Ecto neural progenitor cell (in vitro differentiated cells): ENCODE measurements at regions not wholly inside any gene's neighbourhood (a gene's known extent, or its start where the extent isn't known, plus 50 kb on each side); places are given as distances from the start of the nearest gene placed in this dataset.
A peak's percentile ranks its signal among the peaks of the same experiment; 100 is the strongest.

Experiments
- DNase-seq: peaks from one replicate; pipeline ENCODE4 v3.0.0-alpha.2; 2018; ENCODE audit warnings: low spot score

- DNase-seq: peak; percentile 39
Observed at GRCh38 chr20:63086421-63087235, 79.9 kb upstream of the BHLHE23 start.

GRCh38 chr20:63085151-63085861, 78.5 kb upstream of the BHLHE23 start:
- no peak for DNase-seq

DNA sequence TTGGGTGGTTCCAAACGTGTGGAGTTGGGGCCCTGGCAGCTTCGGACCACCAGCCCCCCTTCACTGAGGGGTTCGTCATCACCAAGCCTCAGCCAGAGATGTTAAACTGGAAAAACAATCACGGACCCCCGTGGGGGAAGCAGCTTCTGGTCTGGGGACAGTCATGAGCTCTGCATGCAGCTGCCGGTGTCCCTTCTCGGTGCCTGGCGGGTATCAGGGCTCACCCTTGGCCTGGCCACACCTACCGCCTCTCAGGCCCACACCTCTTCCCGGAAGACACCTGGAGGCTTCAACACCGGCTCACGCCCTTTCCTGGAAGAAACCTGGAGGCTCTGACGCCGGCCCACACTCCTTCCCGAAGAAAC, 77.8 kb upstream of the BHLHE23 start:
- DNase-seq: no peak

DNA sequence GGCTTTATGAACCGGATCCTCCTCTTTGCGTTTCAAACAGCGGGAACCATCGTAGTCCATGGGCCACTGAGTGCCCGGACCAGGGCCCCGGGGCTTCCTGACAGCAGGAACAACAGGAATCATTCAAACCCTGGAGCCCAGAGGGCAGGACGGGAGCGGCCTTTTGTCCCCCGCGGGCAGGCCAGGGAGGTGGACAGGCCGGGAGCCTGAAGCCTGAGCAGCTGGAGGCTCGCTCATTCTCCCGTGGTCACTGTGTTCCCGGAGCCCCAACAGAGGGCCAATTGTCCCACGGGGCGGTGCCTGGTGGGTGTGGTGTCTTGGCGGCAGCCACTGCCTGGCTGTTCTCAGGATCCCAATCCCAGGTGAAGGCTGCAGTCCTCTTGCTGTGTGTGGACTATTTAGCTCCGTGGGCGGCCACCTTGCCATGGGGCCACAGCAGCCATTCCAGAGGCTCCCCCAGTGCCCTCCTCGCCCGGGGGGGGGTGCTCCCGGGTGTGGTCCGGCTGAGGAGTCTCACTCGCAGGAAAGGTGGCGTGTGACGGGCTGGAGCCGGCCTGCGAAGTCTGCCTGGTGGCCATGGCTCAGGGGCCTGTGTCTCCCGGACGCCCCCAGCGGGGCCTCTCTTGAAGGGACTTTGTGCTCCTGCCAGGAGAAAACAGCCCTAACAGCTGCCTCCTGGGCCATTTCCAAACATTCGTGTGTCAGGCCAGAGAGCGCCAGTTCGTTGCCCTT, 77.2 kb upstream of the BHLHE23 start:
- no peak for DNase-seq

GRCh38 chr20:63082939-63083735, 76.4 kb upstream of the BHLHE23 start:
- no peak for DNase-seq

- peak; percentile 86 for DNase-seq
Observed at GRCh38 chr20:63082308-63082938, 75.7 kb upstream of the BHLHE23 start.

DNA sequence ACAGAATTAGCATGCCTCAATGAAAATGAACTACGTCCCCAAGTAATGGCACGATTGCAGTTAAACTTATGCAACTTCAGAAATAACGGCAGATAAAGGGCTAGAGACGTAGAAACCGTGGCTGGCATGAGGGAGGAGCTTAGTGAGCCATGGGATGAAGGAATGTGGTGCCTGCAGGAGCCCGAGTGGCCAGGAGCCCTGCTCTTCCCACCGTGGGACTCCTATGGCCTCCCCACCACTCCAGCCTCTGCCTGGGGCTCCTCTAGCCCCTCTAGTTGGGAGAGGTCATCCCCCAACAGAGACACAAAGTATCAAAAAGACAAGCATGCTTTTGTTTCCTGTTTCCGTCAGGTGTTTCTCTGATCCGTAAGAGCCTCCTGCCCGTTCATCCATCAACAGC, 75.1 kb upstream of the BHLHE23 start:
- DNase-seq: no peak

DNA sequence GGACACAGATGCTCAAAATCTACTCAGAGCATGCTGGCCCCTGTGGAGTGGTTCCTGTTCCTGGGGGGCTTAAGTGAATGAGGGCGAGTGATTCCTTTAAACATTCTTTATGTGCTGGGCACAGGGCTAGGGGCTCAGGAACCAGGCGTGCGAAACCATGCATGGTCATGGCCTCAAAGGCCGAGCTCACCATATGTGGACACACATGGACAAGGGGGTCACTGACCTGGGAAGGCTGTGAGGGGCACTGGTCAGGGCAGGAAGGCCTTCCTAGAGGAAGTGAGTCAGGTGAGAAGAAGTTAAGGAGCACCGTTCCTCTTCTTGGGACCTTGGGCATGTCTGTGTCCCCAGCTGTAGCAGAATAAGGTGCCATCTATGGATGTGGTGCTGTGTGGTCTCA, 74.6 kb upstream of the BHLHE23 start:
- DNase-seq: no peak

- no peak for DNase-seq
Observed at GRCh38 chr20:63080811-63081210, 74.0 kb upstream of the BHLHE23 start.

DNA sequence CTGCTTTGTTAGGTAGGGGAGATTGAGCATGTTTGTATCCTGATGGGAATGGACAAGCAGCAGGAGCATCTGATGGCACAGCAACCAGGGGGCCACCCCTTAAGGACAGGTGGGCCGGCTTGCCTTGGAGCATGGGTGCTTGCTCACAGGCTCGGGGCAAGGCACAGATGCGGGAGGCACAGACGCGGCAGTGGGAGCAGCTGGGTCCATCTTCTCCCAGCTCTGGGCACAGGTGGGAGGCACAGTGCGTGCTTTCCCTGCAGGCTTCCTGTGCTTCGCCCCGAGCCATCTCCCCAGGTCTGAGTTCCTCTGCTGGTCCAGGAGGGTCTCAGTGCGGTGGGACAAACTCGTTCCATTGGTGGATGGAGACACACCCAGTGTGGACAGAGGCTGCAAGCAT, 73.6 kb upstream of the BHLHE23 start:
- DNase-seq: no peak

- DNase-seq: no peak
Observed at GRCh38 chr20:63079971-63080370, 73.2 kb upstream of the BHLHE23 start.

DNA sequence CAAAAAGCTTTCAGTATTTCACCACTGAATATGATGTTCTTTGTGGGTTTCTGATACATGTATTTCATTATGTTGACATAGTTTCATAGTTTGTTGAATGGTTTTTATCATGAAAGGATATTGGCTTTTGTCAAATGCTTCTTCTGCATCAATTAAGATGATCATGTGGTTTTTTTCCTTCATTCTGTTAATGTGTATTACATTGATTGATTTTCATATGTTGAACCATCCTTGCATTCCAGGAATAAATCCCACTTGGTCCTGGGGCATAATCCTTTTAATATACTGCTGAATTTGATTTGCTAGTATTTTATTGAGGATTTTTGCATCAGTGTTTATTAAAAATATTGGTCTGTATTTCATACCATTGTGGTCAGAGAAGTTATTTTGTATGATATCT, 70.9 kb upstream of the BHLHE23 start:
- DNase-seq: no peak

GRCh38 chr20:63076421-63076820, 69.7 kb upstream of the BHLHE23 start:
- no peak for DNase-seq

GRCh38 chr20:63074631-63075030, 67.9 kb upstream of the BHLHE23 start:
- DNase-seq: no peak

GRCh38 chr20:63074182-63074581, 67.4 kb upstream of the BHLHE23 start:
- DNase-seq: no peak

- DNase-seq: no peak
Observed at GRCh38 chr20:63073738-63074065, 66.9 kb upstream of the BHLHE23 start.

- no peak for DNase-seq
Observed at GRCh38 chr20:63072991-63073737, 66.4 kb upstream of the BHLHE23 start.

DNA sequence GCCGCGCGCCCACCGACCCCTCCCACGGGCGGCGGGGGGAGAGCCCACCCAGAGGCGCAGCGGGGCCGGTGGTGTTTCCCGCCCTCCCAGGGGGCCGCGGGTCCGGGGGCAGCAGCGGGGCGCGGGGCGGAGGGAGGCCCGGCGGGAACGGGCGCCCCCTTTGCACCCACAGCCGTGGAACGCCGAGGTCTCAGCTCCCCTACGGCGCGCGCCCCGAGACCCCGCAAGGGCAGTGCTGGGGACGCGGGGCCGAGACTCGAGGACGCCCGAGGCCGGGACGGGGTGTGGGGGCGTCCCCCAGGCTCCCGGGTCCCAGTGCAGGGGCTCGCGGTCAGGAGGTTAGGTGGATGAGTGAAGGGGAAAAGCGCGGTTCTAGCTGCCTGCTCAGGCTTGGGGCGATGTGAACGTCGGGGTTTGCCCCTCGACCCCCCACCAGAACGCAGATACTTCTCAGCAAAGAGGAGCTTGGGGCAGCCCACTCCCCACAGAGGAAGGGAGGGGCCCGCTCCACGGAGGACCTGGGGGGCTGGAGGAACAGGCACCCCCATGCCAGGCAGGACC, 65.5 kb upstream of the BHLHE23 start:
- no peak for DNase-seq

DNA sequence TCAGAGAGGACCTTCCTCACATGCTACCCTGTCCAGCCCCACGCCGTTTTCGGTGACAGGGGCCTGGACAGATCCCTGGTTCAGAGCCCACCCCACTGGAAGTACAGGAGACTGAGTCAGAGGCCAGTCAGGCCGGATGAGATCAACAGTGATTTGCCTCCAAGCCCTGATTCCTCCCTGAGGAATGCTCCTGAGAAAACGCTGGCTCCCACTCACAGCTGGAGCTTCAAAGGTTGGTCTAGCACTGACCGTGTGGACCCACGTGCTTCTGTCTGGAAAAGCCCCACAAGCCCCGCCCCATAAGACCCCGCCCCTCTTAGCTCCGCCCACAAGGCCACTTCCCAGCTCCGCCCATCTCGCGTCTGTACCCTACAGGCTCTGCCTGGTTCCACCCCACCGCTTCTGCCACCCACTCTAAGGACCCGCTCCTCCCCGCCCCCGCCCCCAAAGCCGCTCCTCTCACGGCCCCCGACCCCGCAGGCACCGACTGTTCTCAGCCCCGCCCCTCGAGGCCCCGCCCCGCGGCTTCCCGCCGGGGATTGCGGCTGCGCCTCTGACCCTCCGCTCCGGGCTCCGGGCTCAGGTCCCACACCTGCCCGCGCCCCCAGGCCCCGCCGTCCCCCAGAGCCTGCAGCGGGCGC, 64.9 kb upstream of the BHLHE23 start:
- peak; percentile 72 for DNase-seq
